Fibroblast of pulmonary artery (primary cell): ENCODE measurements at regions not wholly inside any gene's neighbourhood (a gene's known extent, or its start where the extent isn't known, plus 50 kb on each side); places are given as distances from the start of the nearest gene placed in this dataset.

ENCODE experiments used
- DNase-seq: peaks from one replicate; pipeline ENCODE4 v3.0.0-alpha.2; 2010; ENCODE audit warnings: low read depth
- H3K4me3 ChIP-seq: replicated peaks from 2 replicates; pipeline ENCODE4 v1.5.1; 2011; ENCODE audit warnings: low read depth, mild to moderate bottlenecking, control low read depth, low read length, moderate library complexity
- CTCF ChIP-seq: IDR thresholded peaks from 2 replicates; pipeline ENCODE4 v1.5.1; 2011; ENCODE audit warnings: mild to moderate bottlenecking, control low read depth, low read length, inconsistent platforms; ENCODE audit errors: missing control alignments

GRCh38 chr13:103876571-103876970, 810.4 kb upstream of the SLC10A2 start:
- no peak for TF ChIP-seq CTCF
- DNase-seq: peak; percentile 0

GRCh38 chr13:103873725-103874124, 807.5 kb upstream of the SLC10A2 start:
- DNase-seq: no peak
- no peak overlapping the region for H3K4me3 ChIP-seq
- no peak for TF ChIP-seq CTCF

More at GRCh38 chr13:103876571-103876970, 810.4 kb upstream of the SLC10A2 start:
- no peak overlapping the region for H3K4me3 ChIP-seq

- no peak for TF ChIP-seq CTCF
- no peak for DNase-seq
- H3K4me3 ChIP-seq: no peak overlapping the region
Observed at GRCh38 chr13:103866048-103866447, 799.8 kb upstream of the SLC10A2 start.

GRCh38 chr13:103862525-103862924, 796.3 kb upstream of the SLC10A2 start:
- H3K4me3 ChIP-seq: no peak overlapping the region
- no peak for DNase-seq
- no peak for TF ChIP-seq CTCF

GRCh38 chr13:103859952-103860351, 793.7 kb upstream of the SLC10A2 start:
- no peak for DNase-seq
- TF ChIP-seq CTCF: no peak
- no peak overlapping the region for H3K4me3 ChIP-seq

GRCh38 chr13:103852036-103852435, 785.8 kb upstream of the SLC10A2 start:
- no peak for TF ChIP-seq CTCF
- H3K4me3 ChIP-seq: no peak overlapping the region
- no peak for DNase-seq

GRCh38 chr13:103844471-103844870, 778.3 kb upstream of the SLC10A2 start:
- H3K4me3 ChIP-seq: no peak overlapping the region
- no peak for DNase-seq
- TF ChIP-seq CTCF: no peak
